Dermis microvascular lymphatic vessel endothelial cell (primary cell): ENCODE measurements at regions not wholly inside any gene's neighbourhood (a gene's known extent, or its start where the extent isn't known, plus 50 kb on each side); places are given as distances from the start of the nearest gene placed in this dataset.
"Not testable (repeated sequence)": the region's sequence is repeated elsewhere in the genome, so short reads cannot be mapped to it uniquely, and the experiment has no call there.

Source experiments
- DNase-seq, 2 donors: peaks; one replicate each; pipeline versions ENCODE4 v3.0.0 to v3.0.0-alpha.2; 2010; ENCODE audit warnings: low read depth in 2 of 2

DNA sequence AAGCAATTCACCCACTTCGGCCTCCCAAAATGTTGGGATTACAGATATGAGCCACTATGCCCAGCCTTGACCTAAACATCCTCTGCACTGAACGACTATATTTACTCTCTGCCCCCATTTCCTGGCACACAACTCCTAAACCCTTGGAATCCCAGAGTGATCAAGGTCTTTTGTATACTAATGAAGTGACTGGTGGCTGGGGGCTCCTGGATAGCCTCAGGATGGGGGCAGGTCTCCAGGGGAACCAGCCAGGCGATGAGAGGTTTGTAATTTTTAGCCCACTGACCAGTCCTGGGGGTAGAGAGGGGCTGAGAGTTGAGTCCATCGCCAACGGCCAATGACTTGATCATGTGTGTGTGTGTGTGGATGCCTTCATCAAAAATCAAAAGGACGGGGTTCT lies 71.1 kb downstream of the FAM50B start:
- DNase-seq: no peak

- DNase-seq: no peak
These were observed 72.5 kb downstream of the FAM50B start for GRCh38 chr6:3921663-3922062.

DNA sequence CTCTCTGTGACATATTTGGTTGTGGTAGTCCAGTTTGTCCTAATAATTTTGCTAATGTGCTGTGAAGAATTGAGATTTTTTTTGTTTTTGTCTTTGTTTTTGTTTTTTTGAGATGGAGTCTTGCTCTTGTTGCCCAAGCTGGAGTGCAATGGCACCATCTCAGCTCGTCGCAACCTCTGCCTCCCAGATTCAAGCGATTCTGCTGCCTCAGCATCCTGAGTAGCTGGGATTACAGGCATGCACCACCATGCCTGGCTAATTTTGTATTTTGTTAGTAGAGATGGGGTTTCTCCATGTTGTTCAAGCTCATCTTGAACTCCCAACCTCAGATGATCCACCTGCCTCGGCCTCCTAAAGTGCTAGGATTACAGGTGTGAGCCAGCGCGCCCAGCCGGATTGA lies 73.4 kb downstream of the FAM50B start:
- DNase-seq: not testable (repeated sequence)

GRCh38 chr6:3925223-3926149 lies 76.3 kb downstream of the FAM50B start:
- not testable (repeated sequence) for DNase-seq

- DNase-seq: no peak
These were observed 76.9 kb downstream of the FAM50B start for GRCh38 chr6:3926150-3926482.

DNA sequence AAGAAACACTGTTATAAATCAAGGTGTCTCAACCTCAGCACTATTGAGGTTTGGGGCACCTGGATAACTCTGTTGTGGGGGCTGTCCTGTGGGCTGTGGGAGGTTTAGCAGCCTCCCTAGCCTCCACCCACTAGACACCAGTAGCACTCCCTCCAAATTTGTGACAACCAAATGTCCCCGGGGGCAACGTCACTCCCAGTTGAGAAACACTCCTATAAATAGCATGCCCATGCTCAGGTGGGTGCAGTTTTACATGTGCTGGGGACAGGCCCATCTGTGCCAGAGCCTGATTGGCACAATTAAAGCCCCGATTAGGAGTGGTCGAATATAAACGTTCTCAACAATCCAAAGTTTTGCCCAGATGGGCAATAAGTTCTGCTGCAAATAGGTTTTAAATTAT lies 78.9 kb downstream of the FAM50B start:
- no peak for DNase-seq

DNA sequence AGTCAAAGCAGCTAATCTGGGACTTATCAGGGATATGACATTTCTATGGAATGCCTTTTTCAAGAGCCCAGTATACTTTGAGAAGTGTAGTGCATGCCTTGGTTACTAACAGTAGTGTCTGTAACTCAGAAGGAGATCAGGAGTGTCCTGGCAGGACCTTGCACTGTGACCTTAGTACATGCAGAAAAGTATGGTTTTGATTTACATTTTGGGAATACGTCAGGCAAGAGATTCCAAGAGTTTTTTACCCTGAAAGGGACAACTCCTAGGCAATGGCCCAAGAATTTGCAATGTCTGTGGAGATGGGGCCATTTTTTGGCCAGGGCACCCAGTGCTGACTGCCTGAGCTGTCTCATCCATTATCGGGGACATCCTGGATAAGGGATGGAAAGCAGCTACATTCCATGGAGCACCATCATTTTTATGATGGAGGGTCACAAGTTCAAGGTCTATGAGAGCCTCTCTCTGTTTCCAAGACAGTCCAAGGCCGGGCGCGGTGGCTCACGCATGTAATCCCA lies 80.2 kb downstream of the FAM50B start:
- no peak for DNase-seq

- DNase-seq: no peak
These were observed 88.3 kb downstream of the FAM50B start for GRCh38 chr6:3937438-3937837.

- no peak for DNase-seq
These were observed 89.7 kb downstream of the FAM50B start for GRCh38 chr6:3938715-3939367.

DNA sequence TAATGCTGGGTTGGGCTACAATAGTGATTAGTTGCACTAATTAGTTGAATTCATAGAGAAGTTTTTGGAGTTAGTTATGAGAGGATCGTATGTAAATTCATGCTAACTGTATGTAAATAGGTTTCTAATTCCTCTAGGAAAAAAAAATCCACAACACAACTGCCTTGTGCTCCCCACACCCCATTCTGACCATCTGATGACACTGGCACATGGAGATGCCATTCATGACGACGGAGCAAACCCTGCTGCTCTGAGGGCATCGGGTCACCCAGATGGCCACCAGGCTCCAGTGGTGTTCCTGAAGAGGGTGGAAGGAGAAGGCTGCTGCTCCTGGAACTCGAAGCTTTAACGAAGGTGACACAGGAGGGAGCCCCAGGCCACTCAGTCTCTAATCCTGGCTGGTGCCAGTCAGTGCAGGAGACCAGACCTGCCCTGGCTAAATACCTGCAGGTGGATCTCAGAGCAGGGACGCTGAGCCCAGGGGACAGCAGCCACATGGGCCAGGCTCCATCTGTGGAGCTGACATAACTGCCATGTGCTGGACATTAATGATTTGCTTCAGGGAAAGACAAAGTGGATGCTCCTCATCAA lies 90.3 kb downstream of the FAM50B start:
- DNase-seq: no peak

- no peak for DNase-seq
These were observed 90.8 kb downstream of the FAM50B start for GRCh38 chr6:3939964-3940363.

- no peak for DNase-seq
These were observed 91.5 kb downstream of the FAM50B start for GRCh38 chr6:3940703-3941102.

GRCh38 chr6:3943331-3943765 lies 94.2 kb downstream of the FAM50B start:
- peak; percentile 65 to 93 for DNase-seq

- no peak for DNase-seq
These were observed 95.1 kb downstream of the FAM50B start for GRCh38 chr6:3944246-3944645.

GRCh38 chr6:3946778-3947177 lies 97.6 kb downstream of the FAM50B start:
- DNase-seq: no peak

DNA sequence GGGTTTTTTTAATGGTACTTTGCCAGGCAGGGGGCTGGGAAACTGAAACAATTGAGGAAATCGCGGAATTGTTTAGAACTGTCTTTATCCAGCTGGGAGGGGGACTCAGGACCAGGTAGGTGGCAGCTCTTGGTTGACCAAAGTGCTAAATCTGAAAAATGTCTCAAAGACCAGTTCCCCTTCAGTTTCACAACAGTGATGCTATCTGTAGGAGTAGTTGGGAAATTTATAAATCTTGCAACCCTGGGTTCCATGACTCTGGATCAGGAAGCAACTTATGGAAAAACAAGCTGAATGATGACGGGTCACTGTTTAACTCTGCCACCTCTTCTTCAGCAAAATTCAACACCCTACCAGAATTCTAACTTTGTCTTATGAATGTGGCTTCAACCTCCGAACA lies 99.7 kb downstream of the FAM50B start:
- DNase-seq: no peak

- DNase-seq: no peak
These were observed 100.3 kb downstream of the FAM50B start for GRCh38 chr6:3949521-3949920.

DNA sequence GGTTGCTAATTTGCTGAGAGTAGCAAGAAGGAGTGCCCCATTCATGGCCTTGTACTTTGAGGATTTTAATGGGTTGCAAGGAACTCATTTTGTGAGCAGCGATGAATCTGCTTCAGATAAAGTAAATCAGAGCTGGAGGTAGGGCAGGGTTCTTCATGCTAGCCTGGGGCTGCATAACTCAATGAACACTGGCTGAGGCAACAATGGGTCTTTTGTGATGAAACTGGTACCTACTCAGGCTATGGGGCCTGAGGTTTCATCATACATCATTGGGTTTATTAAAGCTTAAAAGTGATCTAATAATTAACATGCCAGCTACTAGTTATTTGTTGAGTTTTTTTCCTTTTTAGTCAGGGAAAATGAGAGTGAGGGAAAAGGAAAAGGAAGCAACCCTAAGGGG lies 106.9 kb downstream of the FAM50B start:
- DNase-seq: no peak

GRCh38 chr6:3957321-3957720 lies 108.1 kb downstream of the FAM50B start:
- DNase-seq: no peak

DNA sequence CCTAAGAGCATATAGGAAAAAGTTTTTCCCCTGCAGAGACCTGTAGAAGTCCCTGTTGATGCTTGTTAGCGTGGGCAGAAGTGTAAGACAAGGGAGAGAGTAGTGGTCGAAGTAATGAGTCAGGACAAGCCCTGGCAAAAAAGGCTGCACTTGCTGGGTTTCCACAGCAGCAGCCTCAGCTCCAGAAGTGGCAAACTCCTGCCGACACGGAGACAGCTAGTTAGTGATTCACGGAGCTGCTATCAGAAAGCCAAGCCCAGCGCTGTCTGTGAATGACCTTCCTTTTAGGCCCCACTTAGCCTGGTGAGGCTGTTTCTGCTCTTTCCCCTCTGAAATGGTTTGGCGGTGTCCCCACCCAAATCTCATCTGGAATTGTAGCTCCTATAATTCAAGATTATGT lies 109.1 kb downstream of the FAM50B start:
- no peak for DNase-seq

GRCh38 chr6:3959385-3959784 lies 110.2 kb downstream of the FAM50B start:
- DNase-seq: no peak

DNA sequence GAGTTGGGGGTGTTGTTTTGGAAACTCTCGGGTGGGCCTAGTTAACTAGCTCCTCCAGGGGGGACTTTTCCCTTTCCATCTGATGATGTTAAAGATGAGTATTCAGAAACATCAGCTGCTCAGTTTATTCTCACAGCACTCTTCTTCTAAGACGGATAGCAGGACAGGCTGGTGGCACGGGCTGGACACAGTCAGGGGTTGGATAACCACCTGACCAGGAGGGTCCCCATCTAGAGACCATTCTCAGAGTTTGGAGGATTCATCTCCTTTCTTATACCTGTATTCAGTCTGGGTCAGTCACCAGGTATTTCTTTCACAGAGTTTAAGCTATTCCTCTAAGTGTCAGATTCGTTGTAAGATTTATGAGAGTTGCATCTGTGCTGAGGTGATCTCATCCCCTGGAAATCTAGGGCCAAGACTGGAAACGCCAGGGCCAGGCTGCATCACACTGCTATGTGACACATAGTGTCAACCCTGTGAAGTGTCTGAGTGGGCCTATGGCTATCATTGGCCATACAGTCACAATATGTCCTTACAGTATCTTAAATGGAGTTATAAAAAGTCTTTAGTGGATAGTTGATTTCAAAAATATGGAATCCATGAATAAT lies 111.7 kb downstream of the FAM50B start:
- no peak for DNase-seq
